RWPE2 (cell line): ENCODE measurements at regions not wholly inside any gene's neighbourhood (a gene's known extent, or its start where the extent isn't known, plus 50 kb on each side); places are given as distances from the start of the nearest gene placed in this dataset.
A peak's percentile ranks its signal among the peaks of the same experiment; 100 is the strongest.

Experiments
- ATAC-seq: fragments of 200-7000 bp; cut with Tn5 transposase; 3 replicates; pipeline ENCODE4 v1.9.1; 2021; ENCODE audit warnings: low read depth
- DNase-seq: peaks from one replicate; pipeline ENCODE4 v3.0.0-alpha.2; 2020; ENCODE audit warnings: low spot score
- H3K27ac ChIP-seq: fragments of 450-650 bp; 2 replicates; pipeline ENCODE4 v1.5.1; 2017; ENCODE audit warnings: mild to moderate bottlenecking; ENCODE audit not compliant: poor library complexity, severe bottlenecking
- H3K27me3 ChIP-seq: fragments of 250-450 bp; sonication (Bioruptor Pico); 2 replicates; pipeline ENCODE4 v1.5.1; 2021; ENCODE audit warnings: mild to moderate bottlenecking, moderate library complexity; ENCODE audit not compliant: insufficient read depth, poor library complexity, severe bottlenecking
- H3K36me3 ChIP-seq: fragments of 250-450 bp; sonication (Bioruptor Pico); 2 replicates; pipeline ENCODE4 v1.5.1; 2020; ENCODE audit warnings: low read depth, mild to moderate bottlenecking, moderate library complexity
- H3K4me1 ChIP-seq: fragments of 250-450 bp; sonication (Bioruptor Pico); 2 replicates; pipeline ENCODE4 v1.5.1; 2021; ENCODE audit warnings: mild to moderate bottlenecking, moderate library complexity; ENCODE audit not compliant: insufficient read depth, poor library complexity, severe bottlenecking
- H3K4me3 ChIP-seq: fragments of 250-450 bp; sonication (Bioruptor Pico); 2 replicates; pipeline ENCODE4 v1.5.1; 2021; ENCODE audit warnings: mild to moderate bottlenecking, moderate library complexity; ENCODE audit not compliant: severe bottlenecking
- H3K9me3 ChIP-seq: fragments of 250-450 bp; sonication (Bioruptor Pico); 2 replicates; pipeline ENCODE4 v1.5.1; 2021; ENCODE audit warnings: mild to moderate bottlenecking, moderate library complexity; ENCODE audit not compliant: severe bottlenecking
- TF ChIP-seq, protein P1 (sequence below): fragments of 450-650 bp; IDR thresholded peaks from one replicate; pipeline ENCODE4 v1.5.1; 2017; ENCODE audit warnings: mild to moderate bottlenecking, moderate library complexity; ENCODE audit not compliant: poor library complexity, severe bottlenecking

DNA sequence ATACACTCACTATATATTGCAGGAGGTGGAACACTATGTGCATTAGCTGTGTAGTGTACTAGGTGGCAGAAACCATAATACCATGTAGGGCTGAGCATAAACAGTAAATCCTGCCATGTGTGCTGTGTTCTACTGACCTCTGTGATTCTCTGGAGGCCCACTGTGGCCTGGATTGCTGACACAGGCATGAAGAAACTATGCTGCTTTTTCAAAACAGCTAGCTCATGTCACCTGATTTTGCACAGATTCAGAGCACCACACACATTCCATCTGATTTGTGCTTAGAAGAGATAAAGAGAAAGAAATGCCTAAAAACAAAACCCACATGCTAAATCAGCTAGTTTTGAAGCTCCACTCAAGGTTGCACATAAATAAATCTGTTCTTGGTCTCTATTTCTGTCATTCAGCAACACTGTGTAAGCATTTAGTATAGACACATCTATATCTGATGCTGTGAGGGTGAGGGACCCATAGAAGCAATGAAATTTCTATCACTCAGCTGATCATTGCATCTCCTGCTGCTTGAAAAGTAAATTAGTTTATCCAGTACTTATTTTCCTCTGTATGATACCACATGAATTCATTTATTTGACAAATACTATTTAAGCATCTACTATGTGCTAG, 1007.7 kb upstream of the SEMA6D start:
- no peak overlapping the region for H3K27ac ChIP-seq
- TF ChIP-seq, protein P1, sequence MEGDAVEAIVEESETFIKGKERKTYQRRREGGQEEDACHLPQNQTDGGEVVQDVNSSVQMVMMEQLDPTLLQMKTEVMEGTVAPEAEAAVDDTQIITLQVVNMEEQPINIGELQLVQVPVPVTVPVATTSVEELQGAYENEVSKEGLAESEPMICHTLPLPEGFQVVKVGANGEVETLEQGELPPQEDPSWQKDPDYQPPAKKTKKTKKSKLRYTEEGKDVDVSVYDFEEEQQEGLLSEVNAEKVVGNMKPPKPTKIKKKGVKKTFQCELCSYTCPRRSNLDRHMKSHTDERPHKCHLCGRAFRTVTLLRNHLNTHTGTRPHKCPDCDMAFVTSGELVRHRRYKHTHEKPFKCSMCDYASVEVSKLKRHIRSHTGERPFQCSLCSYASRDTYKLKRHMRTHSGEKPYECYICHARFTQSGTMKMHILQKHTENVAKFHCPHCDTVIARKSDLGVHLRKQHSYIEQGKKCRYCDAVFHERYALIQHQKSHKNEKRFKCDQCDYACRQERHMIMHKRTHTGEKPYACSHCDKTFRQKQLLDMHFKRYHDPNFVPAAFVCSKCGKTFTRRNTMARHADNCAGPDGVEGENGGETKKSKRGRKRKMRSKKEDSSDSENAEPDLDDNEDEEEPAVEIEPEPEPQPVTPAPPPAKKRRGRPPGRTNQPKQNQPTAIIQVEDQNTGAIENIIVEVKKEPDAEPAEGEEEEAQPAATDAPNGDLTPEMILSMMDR: no peak
- no peaks in the 10 kb centered on the region for H3K36me3 ChIP-seq
- DNase-seq: no peak
- ATAC-seq: no peak
- no peak overlapping the region for H3K4me3 ChIP-seq
- no peaks in the 10 kb centered on the region for H3K9me3 ChIP-seq
- no peaks in the 10 kb centered on the region for H3K27me3 ChIP-seq
- no peaks in the 10 kb centered on the region for H3K4me1 ChIP-seq

GRCh38 chr15:46710401-46710960, 1006.8 kb upstream of the SEMA6D start:
- Histone ChIP-seq H3K4me1 (no peaks in the 10 kb centered on the region), H3K4me3 (no peak overlapping the region), H3K27me3 (no peaks in the 10 kb centered on the region), H3K27ac (no peak overlapping the region), H3K36me3 (no peaks in the 10 kb centered on the region), H3K9me3 (no peaks in the 10 kb centered on the region)
- DNase-seq (no peak), ATAC-seq (peak; percentile 36; the same call in 2 of the 3 replicates)
- TF ChIP-seq, protein P1: no peak

DNA sequence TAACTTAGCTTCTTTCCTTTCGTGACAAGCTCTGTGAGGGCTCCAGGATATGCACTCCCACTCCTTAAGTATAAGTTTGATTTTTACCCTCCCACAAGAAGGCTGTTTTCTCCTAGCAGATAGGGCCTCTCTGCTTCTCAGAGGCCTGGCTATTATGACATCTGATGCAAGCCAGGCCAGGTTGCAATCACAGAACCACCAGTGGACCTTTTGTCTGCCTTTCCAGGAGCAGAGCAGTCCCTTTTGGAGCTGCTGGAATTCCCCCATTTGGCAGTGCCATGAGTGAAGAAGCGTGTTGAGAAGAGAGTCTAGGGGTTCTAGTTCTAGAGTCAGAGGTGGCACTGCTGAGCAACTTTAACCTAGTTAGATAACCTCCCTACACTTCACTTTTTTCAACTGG, 1004.3 kb upstream of the SEMA6D start:
- Histone ChIP-seq H3K27ac (no peak overlapping the region), H3K9me3 (no peaks in the 10 kb centered on the region), H3K4me1 (no peaks in the 10 kb centered on the region), H3K27me3 (no peaks in the 10 kb centered on the region), H3K4me3 (no peak overlapping the region), H3K36me3 (no peaks in the 10 kb centered on the region)
- DNase-seq: no peak
- TF ChIP-seq, protein P1: no peak
- no peak for ATAC-seq

GRCh38 chr15:46714950-46715349, 1002.4 kb upstream of the SEMA6D start:
- H3K27ac ChIP-seq: no peak overlapping the region

More at GRCh38 chr15:46714950-46715349, 1002.4 kb upstream of the SEMA6D start:
- H3K27me3 ChIP-seq: no peaks in the 10 kb centered on the region
- TF ChIP-seq, protein P1: no peak
- DNase-seq: no peak
- no peak overlapping the region for H3K4me3 ChIP-seq
- H3K9me3 ChIP-seq: no peaks in the 10 kb centered on the region
- ATAC-seq: no peak
- H3K4me1 ChIP-seq: no peaks in the 10 kb centered on the region
- H3K36me3 ChIP-seq: no peaks in the 10 kb centered on the region
